T-helper 2 cell treated with Interferon-gamma antibody and Interleukin-4, amounts not matched to agents 100 ng/mL and 5 ng/mL, for 36 hours (primary cell): ENCODE measurements at regions not wholly inside any gene's neighbourhood (a gene's known extent, or its start where the extent isn't known, plus 50 kb on each side); places are given as distances from the start of the nearest gene placed in this dataset.
"Not testable (repeated sequence)": the region's sequence is repeated elsewhere in the genome, so short reads cannot be mapped to it uniquely, and the experiment has no call there.

Experiments
- intact Hi-C: fragments of 100-400 bp; cut with micrococcal nuclease; formaldehyde crosslinking; loops from one replicate; pipeline ENCODE4 v1.15.1; 2023

DNA sequence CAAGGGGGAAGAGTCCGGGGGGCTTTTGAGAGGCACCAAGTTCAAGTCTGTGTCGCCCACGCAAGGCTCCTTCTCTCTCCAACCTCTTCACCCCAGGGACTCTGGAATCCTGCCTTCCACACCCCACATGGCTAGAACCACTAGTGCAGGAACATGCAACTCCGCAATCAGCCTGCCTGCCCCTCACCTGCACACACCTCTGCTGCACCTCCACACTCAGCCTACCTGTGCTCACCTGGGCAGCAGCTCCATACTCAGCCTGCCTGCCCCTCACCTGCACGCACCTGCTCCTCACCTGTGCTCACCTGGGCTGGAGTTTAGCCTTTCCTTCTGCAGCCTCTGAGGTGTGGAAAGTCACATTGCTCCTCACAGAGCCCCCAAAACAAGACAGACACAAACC, 277.4 kb downstream of the NDUFA10 start:
- intact Hi-C loops = no loop called here

DNA sequence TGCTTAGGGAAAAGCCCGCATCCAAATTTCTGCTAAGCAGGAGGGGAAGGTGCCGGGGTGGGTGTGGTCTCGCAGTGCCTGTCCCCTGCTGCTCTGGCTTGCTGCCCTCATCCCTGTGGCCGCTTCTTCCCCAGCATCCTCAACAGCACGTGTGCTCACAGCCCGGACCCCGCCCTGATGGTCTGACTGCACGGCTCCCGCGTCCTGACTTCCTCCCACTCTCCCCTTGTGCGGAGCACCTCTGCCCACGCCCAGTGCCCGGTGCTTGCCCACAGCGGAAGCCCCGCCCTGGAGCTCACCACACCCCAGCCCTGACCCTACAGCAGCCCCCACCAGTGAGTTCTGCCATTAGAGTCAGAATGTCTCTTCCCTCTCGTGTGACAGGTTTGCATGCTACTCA, 277.9 kb downstream of the NDUFA10 start:
- intact Hi-C loops = no loop called here

DNA sequence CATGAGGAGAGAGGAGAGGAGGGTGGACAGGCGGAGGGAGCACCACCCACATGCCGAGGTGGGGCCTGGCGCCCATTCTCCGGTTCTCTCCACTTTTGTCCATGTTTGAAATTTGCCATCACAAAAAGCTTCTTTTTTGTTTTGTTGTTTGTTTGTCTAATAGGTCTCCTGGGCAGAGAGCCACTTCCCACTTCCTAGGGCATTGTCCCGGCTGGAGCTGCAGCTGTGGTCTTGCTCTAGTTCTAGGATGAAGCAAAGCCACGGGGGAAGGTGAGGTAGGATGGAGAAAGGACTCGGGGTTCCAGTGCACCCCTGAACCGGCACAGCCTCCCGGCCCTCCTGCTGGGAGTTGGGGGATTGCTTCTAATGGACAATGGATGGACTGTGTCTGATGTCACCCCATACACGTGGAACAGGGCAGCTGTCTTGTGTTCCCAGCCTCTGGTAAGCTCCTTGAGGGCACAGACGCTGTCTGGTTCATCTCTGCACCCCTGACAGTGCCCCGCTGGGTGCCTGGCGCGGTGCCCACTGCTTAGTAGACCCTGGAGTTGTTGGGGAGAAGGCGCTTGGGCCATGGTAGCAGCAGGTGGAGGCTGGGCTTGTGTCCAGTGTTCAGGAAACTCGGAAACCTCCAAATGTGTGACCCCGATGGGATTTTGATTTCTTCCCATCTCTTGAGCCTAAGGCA, 278.4 kb downstream of the NDUFA10 start:
- intact Hi-C loops = no loop called here

- intact Hi-C loops = no loop called here
Measured at GRCh38 chr2:239745386-239746227, 279.5 kb downstream of the NDUFA10 start.

- intact Hi-C loops = no loop called here
Measured at GRCh38 chr2:239744706-239745340, 280.3 kb downstream of the NDUFA10 start.

- intact Hi-C loops = no loop called here
Measured at GRCh38 chr2:239743206-239743605, 281.9 kb downstream of the NDUFA10 start.

DNA sequence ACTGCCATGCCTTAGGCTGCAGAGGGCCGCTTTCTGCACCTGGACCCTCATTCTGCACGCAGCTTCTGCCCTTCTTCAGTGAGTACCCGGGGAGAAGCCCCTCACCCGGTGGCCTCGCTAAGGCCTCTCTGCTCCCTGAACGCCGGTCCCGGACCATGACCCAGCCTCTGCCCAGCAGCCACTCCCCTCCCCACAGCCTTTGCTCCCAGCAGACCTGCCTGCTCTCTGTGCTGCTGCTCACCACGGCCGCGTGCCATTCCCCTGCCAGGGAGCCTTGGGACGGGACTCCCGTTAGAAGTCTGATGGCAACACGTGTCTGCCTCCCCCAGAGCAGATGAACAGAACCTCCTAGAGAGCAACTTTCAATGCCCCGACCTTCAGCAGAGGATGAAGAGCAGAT, 282.8 kb downstream of the NDUFA10 start:
- intact Hi-C loops = no loop called here

GRCh38 chr2:239739206-239739605, 285.9 kb downstream of the NDUFA10 start:
- intact Hi-C loops = no loop called here

GRCh38 chr2:239738159-239738558, 287.0 kb downstream of the NDUFA10 start:
- intact Hi-C loops = no loop called here

DNA sequence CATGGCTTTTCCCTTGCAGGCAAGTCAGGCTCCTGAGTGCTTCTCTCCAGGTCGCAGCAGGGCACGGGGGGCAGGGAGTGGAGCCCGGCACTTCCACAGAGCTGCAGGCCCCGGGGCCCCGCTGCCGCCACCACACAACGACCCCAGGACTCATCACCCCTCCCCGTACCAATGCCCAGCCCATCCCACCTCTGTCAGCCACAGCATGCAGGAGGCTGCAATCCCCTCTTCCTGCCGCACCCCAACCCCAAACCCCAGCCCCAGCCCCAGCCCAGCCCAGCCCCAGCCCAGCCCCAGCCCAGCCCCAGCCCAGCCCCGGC, 288.0 kb downstream of the NDUFA10 start:
- intact Hi-C loops = no loop called here

DNA sequence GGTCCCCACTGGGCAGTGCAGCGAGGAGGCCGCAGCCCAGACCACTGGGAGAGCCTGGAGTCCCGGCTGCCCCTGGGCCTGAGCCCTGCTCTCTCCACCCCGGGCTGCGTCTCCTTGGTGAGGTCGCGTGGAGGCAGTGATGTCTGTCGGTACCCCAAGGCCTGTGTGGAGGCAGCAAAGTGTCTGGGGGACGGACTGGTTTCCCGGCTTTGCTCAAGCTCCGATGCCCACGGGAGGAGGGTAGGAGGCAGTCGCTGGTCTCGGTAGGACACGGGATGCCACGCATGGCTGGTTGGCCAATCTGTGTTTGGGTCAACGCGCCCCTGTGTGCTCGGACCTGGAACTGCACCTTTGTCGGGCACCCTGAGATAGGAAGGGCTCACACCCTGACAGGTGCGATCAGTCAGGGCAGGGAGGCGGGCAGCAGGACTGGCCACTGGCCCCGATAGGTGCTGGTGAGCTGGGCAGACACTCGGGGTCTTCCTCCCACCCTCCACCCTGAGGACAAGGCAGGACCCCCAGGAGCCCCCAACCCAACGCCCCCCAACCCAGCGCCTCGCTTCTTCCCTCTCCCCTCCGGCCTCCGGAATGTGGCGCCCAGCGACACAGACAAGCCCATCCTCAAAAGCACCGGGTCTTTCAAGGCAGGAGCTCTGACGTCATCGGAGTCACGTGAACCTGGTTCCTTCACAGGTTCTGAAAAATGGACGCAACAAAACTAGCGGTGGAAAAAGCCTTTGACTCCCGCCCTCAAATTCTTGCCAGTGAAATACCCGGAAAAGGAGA, 288.6 kb downstream of the NDUFA10 start:
- intact Hi-C loops = no loop called here

DNA sequence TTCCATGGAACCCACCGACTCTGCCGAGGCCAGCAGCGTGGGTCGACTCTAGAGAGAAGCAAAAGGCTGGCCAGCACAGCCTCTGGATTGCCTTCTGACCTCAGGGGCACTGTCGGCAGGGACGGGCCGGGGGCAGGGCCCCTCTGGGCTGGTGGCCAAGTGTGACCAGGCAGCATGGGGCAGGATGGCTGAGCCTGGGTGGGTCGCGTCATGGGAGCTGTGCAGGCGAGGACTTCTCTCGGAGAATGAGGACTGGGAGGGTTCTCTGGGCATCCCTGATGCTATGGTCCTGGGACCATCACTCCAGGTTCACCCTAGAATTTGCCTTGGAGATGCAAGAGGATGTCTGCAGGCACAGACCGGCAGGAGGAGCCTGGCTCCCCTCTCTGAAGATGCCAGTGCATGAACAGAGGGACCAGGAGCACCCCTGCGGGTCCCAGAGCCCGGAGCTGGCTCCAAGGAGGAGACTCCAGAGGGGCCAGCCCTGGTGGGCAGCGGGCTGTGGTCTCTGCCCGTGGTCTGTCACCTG, 289.2 kb downstream of the NDUFA10 start:
- intact Hi-C loops = no loop called here

GRCh38 chr2:239735131-239735828, 289.9 kb downstream of the NDUFA10 start:
- intact Hi-C loops = no loop called here

DNA sequence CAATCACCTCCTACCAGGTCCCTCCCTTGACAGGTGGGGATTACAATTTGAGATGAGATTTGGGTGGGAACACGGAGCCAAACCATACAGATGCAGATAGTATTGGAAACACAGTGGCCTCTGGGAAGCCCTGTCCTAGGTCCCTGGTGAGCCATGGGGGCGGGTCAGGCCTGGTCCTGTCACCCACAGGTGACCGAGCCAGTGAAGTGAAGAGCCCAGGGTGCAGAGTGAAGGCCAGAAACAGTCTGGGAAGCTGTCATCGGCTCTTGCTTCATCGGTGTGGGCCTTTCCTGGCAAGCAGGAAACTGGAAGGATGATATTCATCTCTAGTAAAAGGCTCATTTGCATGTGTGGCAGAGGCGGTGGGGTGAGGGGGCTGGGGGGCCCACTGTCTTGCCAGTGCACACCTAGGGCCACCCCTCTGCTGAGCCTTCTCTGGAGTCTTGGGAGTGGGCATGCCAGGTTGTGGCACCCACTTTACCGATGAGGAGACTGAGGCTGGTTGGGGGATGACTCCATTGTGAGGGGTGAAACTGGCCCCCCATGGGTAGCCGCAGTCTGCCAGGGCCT, 290.6 kb downstream of the NDUFA10 start:
- intact Hi-C loops = no loop called here

- intact Hi-C loops = no loop called here
Measured at GRCh38 chr2:239732666-239733010, 292.5 kb downstream of the NDUFA10 start.

GRCh38 chr2:239731998-239732665, 293.0 kb downstream of the NDUFA10 start:
- intact Hi-C loops = no loop called here

GRCh38 chr2:239731422-239731821, 293.7 kb downstream of the NDUFA10 start:
- intact Hi-C loops = no loop called here

- intact Hi-C loops = no loop called here
Measured at GRCh38 chr2:239730897-239731296, 294.2 kb downstream of the NDUFA10 start.

DNA sequence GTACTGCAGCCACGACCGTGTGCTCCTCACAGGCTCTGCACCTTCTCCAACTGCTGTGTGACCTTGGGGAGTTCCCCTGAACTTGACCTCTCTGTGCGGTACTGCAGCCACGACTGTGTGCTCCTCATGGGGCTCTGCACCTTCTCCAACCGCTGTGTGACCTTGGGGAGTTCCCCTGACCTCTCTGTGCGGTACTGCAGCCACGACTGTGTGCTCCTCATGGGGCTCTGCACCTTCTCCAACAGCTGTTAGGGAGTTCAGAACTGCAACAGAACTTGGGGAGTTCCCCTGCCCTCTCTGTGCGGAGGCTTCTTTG, 294.6 kb downstream of the NDUFA10 start:
- intact Hi-C loops = not testable (repeated sequence)
